Coronary artery (tissue), 2 donors: ENCODE measurements at regions not wholly inside any gene's neighbourhood (a gene's known extent, or its start where the extent isn't known, plus 50 kb on each side); places are given as distances from the start of the nearest gene placed in this dataset.

ENCODE experiments used
- DNase-seq: peaks from one replicate; pipeline ENCODE4 v3.0.0-alpha.2; 2017; ENCODE audit warnings: low spot score
- H3K27ac ChIP-seq, 2 donors: fragments of 200-600 bp; sonication (generic); one replicate each; pipeline ENCODE4 v1.5.1; 2016 to 2019
- H3K4me3 ChIP-seq: fragments of 200-600 bp; sonication (generic); 2 replicates; pipeline ENCODE4 v1.5.1; 2016; ENCODE audit warnings: mild to moderate bottlenecking, moderate library complexity
- TF ChIP-seq, protein P1 (sequence below): fragments of 200-600 bp; sonication (generic); IDR thresholded peaks from one replicate; pipeline ENCODE4 v1.5.1; 2019; ENCODE audit warnings: antibody characterized with exemption

GRCh38 chr2:10211844-10212422 is 89.4 kb downstream of the RRM2 start:
- no peak for DNase-seq
- TF ChIP-seq, protein P1, sequence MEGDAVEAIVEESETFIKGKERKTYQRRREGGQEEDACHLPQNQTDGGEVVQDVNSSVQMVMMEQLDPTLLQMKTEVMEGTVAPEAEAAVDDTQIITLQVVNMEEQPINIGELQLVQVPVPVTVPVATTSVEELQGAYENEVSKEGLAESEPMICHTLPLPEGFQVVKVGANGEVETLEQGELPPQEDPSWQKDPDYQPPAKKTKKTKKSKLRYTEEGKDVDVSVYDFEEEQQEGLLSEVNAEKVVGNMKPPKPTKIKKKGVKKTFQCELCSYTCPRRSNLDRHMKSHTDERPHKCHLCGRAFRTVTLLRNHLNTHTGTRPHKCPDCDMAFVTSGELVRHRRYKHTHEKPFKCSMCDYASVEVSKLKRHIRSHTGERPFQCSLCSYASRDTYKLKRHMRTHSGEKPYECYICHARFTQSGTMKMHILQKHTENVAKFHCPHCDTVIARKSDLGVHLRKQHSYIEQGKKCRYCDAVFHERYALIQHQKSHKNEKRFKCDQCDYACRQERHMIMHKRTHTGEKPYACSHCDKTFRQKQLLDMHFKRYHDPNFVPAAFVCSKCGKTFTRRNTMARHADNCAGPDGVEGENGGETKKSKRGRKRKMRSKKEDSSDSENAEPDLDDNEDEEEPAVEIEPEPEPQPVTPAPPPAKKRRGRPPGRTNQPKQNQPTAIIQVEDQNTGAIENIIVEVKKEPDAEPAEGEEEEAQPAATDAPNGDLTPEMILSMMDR = no peak
- Histone ChIP-seq H3K4me3 (no peak overlapping the region), H3K27ac (no peak overlapping the region)

DNA sequence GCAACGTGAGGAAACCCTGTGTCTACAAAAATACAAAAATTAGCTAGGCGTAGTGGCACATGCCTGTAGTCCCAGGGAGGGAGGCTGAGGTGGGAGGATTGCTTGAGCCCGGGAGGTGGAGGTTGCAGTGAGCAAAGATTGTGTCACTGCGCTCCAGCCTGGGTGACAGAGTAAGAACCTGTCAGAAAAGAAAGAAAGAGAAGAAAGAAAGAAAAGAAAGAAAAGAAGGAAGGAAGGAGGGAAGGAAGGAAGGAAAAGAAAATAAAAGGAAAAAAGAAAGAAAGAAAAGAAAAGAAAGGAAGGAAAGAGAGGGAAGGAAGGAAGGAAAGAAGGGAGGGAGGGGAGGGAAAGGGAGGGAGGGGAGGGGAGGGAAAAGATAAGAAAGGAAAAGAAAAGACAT is 89.9 kb upstream of the HPCAL1 start:
- no peak for DNase-seq
- TF ChIP-seq, protein P1 = no peak
- Histone ChIP-seq H3K27ac (no peak overlapping the region), H3K4me3 (no peak overlapping the region)

DNA sequence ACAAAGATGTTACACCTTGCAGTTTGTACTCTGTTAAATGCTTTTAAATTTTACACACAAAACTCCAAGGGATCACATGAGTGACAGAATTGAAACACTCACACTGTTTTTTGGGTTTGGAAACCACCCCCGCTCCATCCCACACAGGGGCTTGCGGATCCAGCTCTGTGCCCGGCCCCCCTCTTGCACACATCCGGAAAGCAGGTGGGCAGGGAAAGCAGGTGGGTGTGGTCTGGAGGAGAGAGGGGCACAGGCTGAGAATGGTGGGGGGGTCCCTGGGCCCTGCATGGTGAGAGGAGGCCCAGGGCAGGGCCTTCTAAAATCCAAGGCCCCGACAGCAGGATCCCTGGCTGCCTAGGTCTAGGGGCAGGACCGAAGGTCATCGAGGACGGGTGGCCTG is 88.5 kb upstream of the HPCAL1 start:
- H3K4me3 ChIP-seq = no peak overlapping the region
- no peak for DNase-seq
- TF ChIP-seq, protein P1 = no peak
- H3K27ac ChIP-seq = no peak overlapping the region

GRCh38 chr2:10215393-10215935 is 87.2 kb upstream of the HPCAL1 start:
- DNase-seq = no peak
- Histone ChIP-seq H3K4me3 (no peak overlapping the region), H3K27ac (no peak overlapping the region)
- TF ChIP-seq, protein P1 = no peak

- Histone ChIP-seq H3K4me3 (no peak overlapping the region), H3K27ac (no peak overlapping the region)
- TF ChIP-seq, protein P1 = no peak
- DNase-seq = no peak
Observed at GRCh38 chr2:10216677-10217488, 85.8 kb upstream of the HPCAL1 start.

- Histone ChIP-seq H3K4me3 (no peak overlapping the region), H3K27ac (no peak overlapping the region)
- TF ChIP-seq, protein P1 = no peak
- no peak for DNase-seq
Observed at GRCh38 chr2:10217489-10218435, 84.9 kb upstream of the HPCAL1 start.
